ENCODE measurements at regions not wholly inside any gene's neighbourhood (a gene's known extent, or its start where the extent isn't known, plus 50 kb on each side); places are given as distances from the start of the nearest gene placed in this dataset.

- H3K27ac Mint-ChIP-seq = no peak overlapping the region
Observed at GRCh38 chr10:111820471-111820870, 363.1 kb downstream of the GPAM start.

GRCh38 chr10:111821871-111822270, 361.7 kb downstream of the GPAM start:
- ChIA-PET CTCF (no interaction called here), POLR2A (no interaction called here)
- Mint-ChIP-seq H3K27ac (no peak overlapping the region), H3K27me3 (no peaks in the 10 kb centered on the region), H3K4me3 (no peak overlapping the region), H3K9me3 (no peaks in the 10 kb centered on the region), H3K36me3 (no peaks in the 10 kb centered on the region), H3K4me1 (ENCODE audit: low read depth) (no peaks in the 10 kb centered on the region)
- intact Hi-C loops (cut with micrococcal nuclease) = no loop called here
- no peak for DNase-seq

More at GRCh38 chr10:111820471-111820870, 363.1 kb downstream of the GPAM start:
- Mint-ChIP-seq H3K9me3 (no peaks in the 10 kb centered on the region), H3K27me3 (no peaks in the 10 kb centered on the region), H3K4me1 (ENCODE audit: low read depth) (no peaks in the 10 kb centered on the region), H3K4me3 (no peak overlapping the region), H3K36me3 (no peaks in the 10 kb centered on the region)
- CTCF ChIA-PET = interaction anchor here (0.6 to 0.7 kb wide), 2 partner anchors 126 to 317 kb away, joined by 3 to 5 read pairs; no protein-coding TSS in a partner anchor
- POLR2A ChIA-PET = no interaction called here
- intact Hi-C loops (cut with micrococcal nuclease) = no loop called here
- no peak for DNase-seq

GRCh38 chr10:111822661-111823060, 360.9 kb downstream of the GPAM start:
- intact Hi-C loops (cut with micrococcal nuclease) = no loop called here

GRCh38 chr10:111824128-111824527, 359.4 kb downstream of the GPAM start:
- Mint-ChIP-seq H3K27me3 (no peaks in the 10 kb centered on the region), H3K4me3 (no peak overlapping the region), H3K27ac (no peak overlapping the region), H3K4me1 (ENCODE audit: low read depth) (no peaks in the 10 kb centered on the region), H3K9me3 (no peaks in the 10 kb centered on the region), H3K36me3 (no peaks in the 10 kb centered on the region)
- ChIA-PET POLR2A (no interaction called here), CTCF (no interaction called here)
- no peak for DNase-seq
- intact Hi-C loops (cut with micrococcal nuclease) = no loop called here

More at GRCh38 chr10:111822661-111823060, 360.9 kb downstream of the GPAM start:
- Mint-ChIP-seq H3K27ac (no peak overlapping the region), H3K27me3 (no peaks in the 10 kb centered on the region), H3K9me3 (no peaks in the 10 kb centered on the region), H3K4me1 (ENCODE audit: low read depth) (no peaks in the 10 kb centered on the region), H3K36me3 (no peaks in the 10 kb centered on the region), H3K4me3 (no peak overlapping the region)
- ChIA-PET POLR2A (no interaction called here), CTCF (no interaction called here)
- no peak for DNase-seq

GRCh38 chr10:111830359-111830758, 353.2 kb downstream of the GPAM start:
- Mint-ChIP-seq H3K4me3 (no peak overlapping the region), H3K27me3 (no peaks in the 10 kb centered on the region), H3K9me3 (no peaks in the 10 kb centered on the region), H3K27ac (no peak overlapping the region), H3K36me3 (no peaks in the 10 kb centered on the region), H3K4me1 (ENCODE audit: low read depth) (no peaks in the 10 kb centered on the region)
- no peak for DNase-seq
- intact Hi-C loops (cut with micrococcal nuclease) = no loop called here
- CTCF ChIA-PET = no interaction called here
- POLR2A ChIA-PET = no interaction called here

- Mint-ChIP-seq H3K27me3 (no peaks in the 10 kb centered on the region), H3K4me1 (ENCODE audit: low read depth) (no peaks in the 10 kb centered on the region), H3K36me3 (no peaks in the 10 kb centered on the region), H3K4me3 (no peak overlapping the region), H3K27ac (no peak overlapping the region), H3K9me3 (no peaks in the 10 kb centered on the region)
- CTCF ChIA-PET = no interaction called here
- POLR2A ChIA-PET = no interaction called here
- DNase-seq = no peak
- intact Hi-C loops (cut with micrococcal nuclease) = no loop called here
Observed at GRCh38 chr10:111831058-111831457, 352.5 kb downstream of the GPAM start.

- ChIA-PET CTCF (no interaction called here), POLR2A (interaction anchor here (0.6 kb wide), 1 partner anchor 133 kb away, joined by 3 read pairs; no protein-coding TSS in a partner anchor)
- H3K4me1 Mint-ChIP-seq (ENCODE audit: low read depth) = no peaks in the 10 kb centered on the region
- no peaks in the 10 kb centered on the region for H3K36me3 Mint-ChIP-seq
- H3K27me3 Mint-ChIP-seq = no peaks in the 10 kb centered on the region
- H3K4me3 Mint-ChIP-seq = no peak overlapping the region
- H3K27ac Mint-ChIP-seq = no peak overlapping the region
- H3K9me3 Mint-ChIP-seq = no peaks in the 10 kb centered on the region
- no peak for DNase-seq
- intact Hi-C loops (cut with micrococcal nuclease) = no loop called here
Observed at GRCh38 chr10:111833251-111833650, 350.3 kb downstream of the GPAM start.

GRCh38 chr10:111835574-111835973, 348.0 kb downstream of the GPAM start:
- H3K36me3 Mint-ChIP-seq = no peaks in the 10 kb centered on the region
- ChIA-PET POLR2A (no interaction called here), CTCF (no interaction called here)
- no peaks in the 10 kb centered on the region for H3K9me3 Mint-ChIP-seq
- intact Hi-C loops (cut with micrococcal nuclease) = no loop called here
- DNase-seq = no peak
- no peaks in the 10 kb centered on the region for H3K27me3 Mint-ChIP-seq
- H3K4me1 Mint-ChIP-seq (ENCODE audit: low read depth) = no peaks in the 10 kb centered on the region
- H3K4me3 Mint-ChIP-seq = no peak overlapping the region
- no peak overlapping the region for H3K27ac Mint-ChIP-seq

GRCh38 chr10:111836064-111836463, 347.5 kb downstream of the GPAM start:
- intact Hi-C loops (cut with micrococcal nuclease) = no loop called here
- Mint-ChIP-seq H3K4me1 (ENCODE audit: low read depth) (no peaks in the 10 kb centered on the region), H3K9me3 (no peaks in the 10 kb centered on the region), H3K27me3 (no peaks in the 10 kb centered on the region), H3K4me3 (no peak overlapping the region), H3K36me3 (no peaks in the 10 kb centered on the region), H3K27ac (no peak overlapping the region)
- ChIA-PET CTCF (no interaction called here), POLR2A (no interaction called here)
- no peak for DNase-seq

GRCh38 chr10:111836571-111836970, 347.0 kb downstream of the GPAM start:
- Mint-ChIP-seq H3K36me3 (no peaks in the 10 kb centered on the region), H3K27me3 (no peaks in the 10 kb centered on the region), H3K9me3 (no peaks in the 10 kb centered on the region), H3K27ac (no peak overlapping the region), H3K4me3 (no peak overlapping the region), H3K4me1 (ENCODE audit: low read depth) (no peaks in the 10 kb centered on the region)
- POLR2A ChIA-PET = no interaction called here
- intact Hi-C loops (cut with micrococcal nuclease) = no loop called here
- CTCF ChIA-PET = no interaction called here
- DNase-seq = no peak

GRCh38 chr10:111837086-111837485, 346.5 kb downstream of the GPAM start:
- CTCF ChIA-PET = no interaction called here
- Mint-ChIP-seq H3K36me3 (no peaks in the 10 kb centered on the region), H3K4me1 (ENCODE audit: low read depth) (no peaks in the 10 kb centered on the region), H3K27me3 (no peaks in the 10 kb centered on the region), H3K9me3 (no peaks in the 10 kb centered on the region), H3K27ac (no peak overlapping the region), H3K4me3 (no peak overlapping the region)
- DNase-seq = no peak
- POLR2A ChIA-PET = no interaction called here
- intact Hi-C loops (cut with micrococcal nuclease) = no loop called here

GRCh38 chr10:111837985-111838384, 345.6 kb downstream of the GPAM start:
- ChIA-PET POLR2A (no interaction called here), CTCF (no interaction called here)
- H3K27ac Mint-ChIP-seq = no peak overlapping the region
- no peak overlapping the region for H3K4me3 Mint-ChIP-seq
- no peaks in the 10 kb centered on the region for H3K27me3 Mint-ChIP-seq
- H3K4me1 Mint-ChIP-seq (ENCODE audit: low read depth) = no peaks in the 10 kb centered on the region
- H3K9me3 Mint-ChIP-seq = no peaks in the 10 kb centered on the region
- intact Hi-C loops (cut with micrococcal nuclease) = no loop called here
- DNase-seq = no peak
- H3K36me3 Mint-ChIP-seq = no peaks in the 10 kb centered on the region

GRCh38 chr10:111840546-111840945, 343.0 kb downstream of the GPAM start:
- intact Hi-C loops (cut with micrococcal nuclease) = no loop called here
- no peaks in the 10 kb centered on the region for H3K27me3 Mint-ChIP-seq
- no peak overlapping the region for H3K4me3 Mint-ChIP-seq
- H3K36me3 Mint-ChIP-seq = no peaks in the 10 kb centered on the region
- no peak for DNase-seq
- no peaks in the 10 kb centered on the region for H3K4me1 Mint-ChIP-seq (ENCODE audit: low read depth)
- peaks cover 7% of the 10 kb centered on the region for H3K9me3 Mint-ChIP-seq
- ChIA-PET CTCF (no interaction called here), POLR2A (no interaction called here)
- H3K27ac Mint-ChIP-seq = no peak overlapping the region

- Mint-ChIP-seq H3K9me3 (peaks cover 12% of the 10 kb centered on the region), H3K36me3 (no peaks in the 10 kb centered on the region), H3K4me3 (no peak overlapping the region), H3K27ac (no peak overlapping the region), H3K27me3 (peaks cover 1% of the 10 kb centered on the region), H3K4me1 (ENCODE audit: low read depth) (no peaks in the 10 kb centered on the region)
- ChIA-PET POLR2A (no interaction called here), CTCF (interaction anchor here (0.6 kb wide), 1 partner anchor 101 kb away, joined by 3 read pairs; no protein-coding TSS in a partner anchor)
- DNase-seq = no peak
- intact Hi-C loops (cut with micrococcal nuclease) = no loop called here
Observed at GRCh38 chr10:111852801-111853200, 330.8 kb downstream of the GPAM start.

Measured in activated CD4-positive, alpha-beta memory T cell treated with anti-CD3 and anti-CD28 coated beads for 36 hours (primary cell).